Endothelial cell of umbilical vein (primary cell): ENCODE measurements at regions not wholly inside any gene's neighbourhood (a gene's known extent, or its start where the extent isn't known, plus 50 kb on each side); places are given as distances from the start of the nearest gene placed in this dataset.
A peak's percentile ranks its signal among the peaks of the same experiment; 100 is the strongest.

Experiments used
- BruUV-seq: library from RNA; stranded (reverse); fragments of 400-500 nt; replicated peaks from 2 replicates; lab custom pipeline; 2021; lab: Mats Ljungman, UMichigan
- CTCF ChIA-PET: fragments of 300-600, 350-600 bp; sonication (Branson Sonifier 250); formaldehyde crosslinking; loops from one replicate; lab custom pipeline; 2021; ENCODE audit warnings: antibody characterized with exemption, inconsistent platforms; lab: Charles Lee
- POLR2A ChIA-PET: fragments of 300-600, 350-600 bp; sonication (Branson Sonifier 250); formaldehyde crosslinking; loops from one replicate; lab custom pipeline; 2021; ENCODE audit warnings: antibody characterized with exemption, inconsistent platforms; lab: Charles Lee
- DNase-seq: peaks from one replicate; pipeline ENCODE4 v3.0.0-alpha.2; 2011; ENCODE audit warnings: low read depth, low spot score
- FAIRE-seq: peaks from 2 replicates; lab custom pipeline; 2011; peaks lifted over from hg19 to GRCh38; lab: Jason Lieb, UNC
- H2AFZ ChIP-seq: 2 replicates; pipeline ENCODE4 v1.6.0; 2012; ENCODE audit warnings: low read depth, low read length, control low read depth, inconsistent platforms
- H3K27ac ChIP-seq: 2 replicates; pipeline ENCODE4 v1.5.1; 2011; ENCODE audit warnings: low read depth, mild to moderate bottlenecking, control low read depth, low read length, moderate library complexity; ENCODE audit not compliant: insufficient read depth
- H3K27me3 ChIP-seq, 2 experiments: 2 replicates each; pipeline versions ENCODE4 v1.6.0 to v1.6.1; 2011; ENCODE audit warnings: low read length in 2 of 2, mixed read lengths in 1 of 2; ENCODE audit not compliant: control insufficient read depth in 2 of 2, insufficient read depth in 2 of 2
- H3K36me3 ChIP-seq, 2 experiments: 2 replicates in 1 of 2; 3 replicates in 1 of 2; pipeline ENCODE4 v1.5.1; 2011; ENCODE audit warnings: low read length in 2 of 2, mild to moderate bottlenecking in 1 of 2, moderate library complexity in 1 of 2; ENCODE audit not compliant: control insufficient read depth in 2 of 2, insufficient read depth in 2 of 2; ENCODE audit errors: extremely low read depth in 1 of 2
- H3K4me1 ChIP-seq: 3 replicates; pipeline ENCODE4 v1.5.1; 2011; ENCODE audit warnings: mild to moderate bottlenecking, low read length; ENCODE audit not compliant: control insufficient read depth, insufficient read depth; ENCODE audit errors: extremely low read depth
- H3K4me2 ChIP-seq: 2 replicates; pipeline ENCODE4 v1.6.1; 2011; ENCODE audit warnings: low read length, control low read depth, mixed read lengths; ENCODE audit not compliant: insufficient read depth
- H3K4me3 ChIP-seq, 3 experiments: fragments of 200-600 bp in 1 of 3; sonication (generic), shearing (Covaris generic) in 1 of 3; replicated peaks in 1 of 3; 2 replicates each; pipeline ENCODE4 v1.5.1; 2011 to 2016; ENCODE audit warnings: control low read depth in 3 of 3, low read length in 3 of 3, mild to moderate bottlenecking in 2 of 3, inconsistent platforms in 1 of 3, low read depth in 1 of 3, moderate library complexity in 1 of 3; ENCODE audit not compliant: insufficient read depth in 1 of 3
- H3K79me2 ChIP-seq: 2 replicates; pipeline ENCODE4 v1.6.0; 2012; ENCODE audit warnings: low read length, inconsistent platforms; ENCODE audit not compliant: control insufficient read depth, insufficient read depth
- H3K9ac ChIP-seq: replicated peaks from 2 replicates; pipeline ENCODE3; 2011; ENCODE audit warnings: low read length, control low read depth; ENCODE audit not compliant: insufficient read depth; ENCODE audit errors: extremely low read depth
- H3K9me1 ChIP-seq: replicated peaks from 3 replicates; pipeline ENCODE4 v1.6.0; 2011; ENCODE audit warnings: mild to moderate bottlenecking, low read length; ENCODE audit not compliant: control insufficient read depth, insufficient read depth; ENCODE audit errors: extremely low read depth
- H3K9me3 ChIP-seq: replicated peaks from 2 replicates; pipeline ENCODE4 v1.5.1; 2012; ENCODE audit warnings: low read length, inconsistent platforms; ENCODE audit not compliant: control insufficient read depth, insufficient read depth
- H4K20me1 ChIP-seq: replicated peaks from 2 replicates; pipeline ENCODE3; 2011; ENCODE audit warnings: mild to moderate bottlenecking, low read length; ENCODE audit not compliant: control insufficient read depth, insufficient read depth; ENCODE audit errors: extremely low read depth
- CTCF ChIP-seq, 2 donors: IDR thresholded peaks; 1 replicate in 1 of 2; 2 replicates in 1 of 2; pipeline ENCODE4 v1.5.1; 2011; ENCODE audit warnings: low read length in 2 of 2, mild to moderate bottlenecking in 2 of 2, moderate library complexity in 2 of 2, control low read depth in 1 of 2, inconsistent platforms in 1 of 2, low read depth in 1 of 2; ENCODE audit not compliant: insufficient read depth in 1 of 2; ENCODE audit errors: extremely low read depth in 1 of 2
- EZH2 ChIP-seq: IDR thresholded peaks from 2 replicates; pipeline ENCODE4 v1.6.1; 2012; ENCODE audit warnings: borderline replicate concordance, low read depth, mild to moderate bottlenecking, moderate library complexity, low read length, inconsistent platforms; ENCODE audit not compliant: severe bottlenecking
- FOS ChIP-seq: IDR thresholded peaks from 2 replicates; pipeline ENCODE4 v1.6.1; 2011; ENCODE audit warnings: mild to moderate bottlenecking, low read length, moderate library complexity, borderline replicate concordance; ENCODE audit not compliant: insufficient read depth
- GATA2 ChIP-seq: IDR thresholded peaks from 2 replicates; pipeline ENCODE4 v1.7.0; 2011; ENCODE audit warnings: low read depth, mild to moderate bottlenecking, moderate library complexity, mixed read lengths, low read length; ENCODE audit not compliant: insufficient read length, insufficient read depth
- JUN ChIP-seq: IDR thresholded peaks from 2 replicates; pipeline ENCODE4 v1.6.1; 2011; ENCODE audit warnings: borderline replicate concordance, low read depth; ENCODE audit not compliant: insufficient read length, insufficient read depth
- MAX ChIP-seq: IDR thresholded peaks from 2 replicates; pipeline ENCODE4 v1.6.1; 2011; ENCODE audit not compliant: insufficient read depth, insufficient read length
- MYC ChIP-seq: IDR thresholded peaks from one replicate; pipeline ENCODE4 v1.6.1; 2011; ENCODE audit warnings: mild to moderate bottlenecking, low read depth, low read length
- POLR2A ChIP-seq: IDR thresholded peaks from 2 replicates; pipeline ENCODE4 v1.6.1; 2012; ENCODE audit warnings: low read depth, mild to moderate bottlenecking, control low read depth, low read length
- POLR2AphosphoS5 ChIP-seq: IDR thresholded peaks from 2 replicates; pipeline ENCODE4 v1.6.1; 2012; ENCODE audit warnings: low read depth, mild to moderate bottlenecking, control low read depth, low read length, moderate library complexity; ENCODE audit not compliant: insufficient read depth
- dilution Hi-C: fragments of 300-500 bp; cut with MboI; formaldehyde crosslinking; loops from one replicate; pipeline ENCODE4 v1.15.0; 2019; ENCODE audit warnings: low sequenced_read_pairs; ENCODE audit not compliant: extremely low pct_ligation_motif_present
- intact Hi-C: fragments of 100-400 bp; cut with micrococcal nuclease; formaldehyde crosslinking; loops from one replicate; pipeline ENCODE4 v1.10.0; 2022

DNA sequence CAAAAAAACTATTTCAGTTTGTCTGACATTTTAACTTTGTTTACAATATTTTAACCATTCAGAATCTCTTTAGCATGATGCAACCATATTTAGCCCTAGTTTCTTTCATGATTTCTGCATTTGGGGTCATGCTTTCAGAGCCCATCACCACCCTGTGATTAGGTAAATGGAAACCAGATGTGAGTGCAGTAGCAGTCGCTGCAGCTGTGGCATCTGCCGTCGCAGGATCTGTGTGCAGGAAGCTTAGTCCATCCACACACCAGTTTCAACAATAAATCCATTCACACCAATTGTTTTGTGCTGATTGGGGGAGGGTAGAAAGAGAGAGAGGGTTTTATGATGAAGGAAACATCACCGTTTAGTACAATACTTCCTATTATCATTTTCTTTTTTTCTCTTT, 130.5 kb downstream of the CPEB2 start:
- Histone ChIP-seq H3K9me1 (no peaks in the 10 kb centered on the region), H3K79me2 (no peaks in the 10 kb centered on the region), H3K27ac (no peak overlapping the region), H3K27me3 (peaks cover 0 to 1% of the 10 kb centered on the region in 2 experiments), H3K9ac (no peak overlapping the region), H3K4me1 (no peaks in the 10 kb centered on the region), H3K4me2 (no peak overlapping the region), H3K4me3 (no peak overlapping the region), H4K20me1 (no peaks in the 10 kb centered on the region), H3K36me3 (no peaks in the 10 kb centered on the region), H3K9me3 (no peaks in the 10 kb centered on the region), H2AFZ (no peak overlapping the region)
- peak; percentile 10 for DNase-seq
- no peak for FAIRE-seq
- no peak for TF ChIP-seq POLR2A
- TF ChIP-seq MYC = no peak
- no peak for TF ChIP-seq GATA2
- no peak for TF ChIP-seq POLR2AphosphoS5
- no peak for TF ChIP-seq MAX
- TF ChIP-seq EZH2 = no peak
- TF ChIP-seq JUN = no peak
- TF ChIP-seq FOS = no peak
- no peak for TF ChIP-seq CTCF (IDR thresholded peaks at IDR 0.05; ENCODE audit: extremely low read depth in 1 of 2, insufficient read depth in 1 of 2, low read depth in 1 of 2, low read length in 2 of 2)
- CTCF ChIA-PET = no interaction called here
- dilution Hi-C loops (no loop called here), intact Hi-C loops (no loop called here)
- POLR2A ChIA-PET = interaction anchor here (0.7 kb wide), 1 partner anchor 17 kb away, joined by 4 read pairs; no protein-coding TSS in a partner anchor
- no TSS peak for BruUV-seq
